A673 (cell line): ENCODE measurements at regions not wholly inside any gene's neighbourhood (a gene's known extent, or its start where the extent isn't known, plus 50 kb on each side); places are given as distances from the start of the nearest gene placed in this dataset.

Experiments
- CTCF ChIP-seq: fragments of 300-800, 200-600 bp; sonication (generic); conservative IDR thresholded peaks from 2 replicates; pipeline ENCODE4 v1.5.1; 2017; ENCODE audit warnings: low read depth, mild to moderate bottlenecking, antibody characterized with exemption, low read length, moderate library complexity, mixed read lengths
- EZH2 ChIP-seq: fragments of 200-600 bp; sonication (generic); IDR thresholded peaks from 2 replicates; pipeline ENCODE4 v1.6.1; 2017; ENCODE audit warnings: borderline replicate concordance, low read depth, mild to moderate bottlenecking, mixed read lengths, antibody characterized with exemption, low read length; ENCODE audit not compliant: poor library complexity, severe bottlenecking

GRCh38 chr17:68693896-68694295 lies 92.7 kb upstream of the FAM20A start:
- TF ChIP-seq CTCF (no peak), EZH2 (no peak)
